Omental fat pad (tissue), 3 donors: ENCODE measurements at regions not wholly inside any gene's neighbourhood (a gene's known extent, or its start where the extent isn't known, plus 50 kb on each side); places are given as distances from the start of the nearest gene placed in this dataset.

Source experiments
- ATAC-seq: fragments of 150-250 bp; one replicate; pipeline ENCODE4 v1.9.1; 2016; ENCODE audit warnings: mild to moderate bottlenecking, moderate library complexity; ENCODE audit not compliant: low FRiP score
- DNase-seq: peaks from one replicate; pipeline ENCODE4 v3.0.0-alpha.2; 2019; ENCODE audit warnings: low spot score
- TF ChIP-seq, protein P1 (sequence below), 3 donors: fragments of 450-650 bp; IDR thresholded peaks; one replicate each; pipeline ENCODE4 v1.5.1; 2016 to 2017; ENCODE audit warnings: antibody characterized with exemption in 3 of 3, mild to moderate bottlenecking in 3 of 3, moderate library complexity in 2 of 3

DNA sequence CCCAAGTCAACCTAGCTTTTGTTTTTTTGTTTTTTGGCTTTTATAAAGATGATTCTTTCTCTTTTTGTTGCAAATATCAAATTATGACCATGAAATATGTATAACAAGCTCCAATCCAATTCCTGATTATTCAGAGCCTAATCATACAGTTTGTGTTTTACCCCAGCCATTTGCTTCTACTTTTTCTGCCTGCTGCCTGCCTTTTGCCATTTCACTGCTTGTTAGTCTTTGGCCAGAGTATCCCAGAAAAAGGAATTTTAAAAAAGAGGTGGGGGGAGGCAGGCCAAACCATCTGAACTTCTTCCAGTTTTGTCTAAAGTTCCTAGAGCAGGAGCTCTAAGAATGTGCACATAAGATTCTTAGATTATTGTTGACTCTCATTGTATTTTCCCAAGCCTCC lies 211.9 kb upstream of the VRK2 start:
- TF ChIP-seq, protein P1, sequence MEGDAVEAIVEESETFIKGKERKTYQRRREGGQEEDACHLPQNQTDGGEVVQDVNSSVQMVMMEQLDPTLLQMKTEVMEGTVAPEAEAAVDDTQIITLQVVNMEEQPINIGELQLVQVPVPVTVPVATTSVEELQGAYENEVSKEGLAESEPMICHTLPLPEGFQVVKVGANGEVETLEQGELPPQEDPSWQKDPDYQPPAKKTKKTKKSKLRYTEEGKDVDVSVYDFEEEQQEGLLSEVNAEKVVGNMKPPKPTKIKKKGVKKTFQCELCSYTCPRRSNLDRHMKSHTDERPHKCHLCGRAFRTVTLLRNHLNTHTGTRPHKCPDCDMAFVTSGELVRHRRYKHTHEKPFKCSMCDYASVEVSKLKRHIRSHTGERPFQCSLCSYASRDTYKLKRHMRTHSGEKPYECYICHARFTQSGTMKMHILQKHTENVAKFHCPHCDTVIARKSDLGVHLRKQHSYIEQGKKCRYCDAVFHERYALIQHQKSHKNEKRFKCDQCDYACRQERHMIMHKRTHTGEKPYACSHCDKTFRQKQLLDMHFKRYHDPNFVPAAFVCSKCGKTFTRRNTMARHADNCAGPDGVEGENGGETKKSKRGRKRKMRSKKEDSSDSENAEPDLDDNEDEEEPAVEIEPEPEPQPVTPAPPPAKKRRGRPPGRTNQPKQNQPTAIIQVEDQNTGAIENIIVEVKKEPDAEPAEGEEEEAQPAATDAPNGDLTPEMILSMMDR (IDR thresholded peaks at IDR 0.05) = no peak
- DNase-seq (no peak), ATAC-seq (no peak)

DNA sequence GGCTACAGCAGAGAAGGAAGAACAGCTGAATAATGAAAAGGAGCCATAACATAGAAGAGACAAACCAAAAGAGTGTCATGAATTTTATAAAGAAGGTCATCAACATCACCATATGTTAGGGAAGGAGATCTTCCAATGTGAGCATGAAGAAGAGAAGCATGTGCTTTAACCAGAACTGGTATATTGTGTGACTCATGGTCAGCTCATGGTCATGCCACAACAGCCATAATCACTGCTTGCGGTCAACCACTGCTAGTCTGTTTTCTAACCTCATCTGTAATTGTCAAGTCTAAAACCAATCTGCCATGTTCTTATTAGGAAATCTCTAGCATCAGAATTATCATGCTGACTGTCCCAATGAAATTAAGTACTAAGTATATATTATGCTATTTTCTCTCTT lies 204.1 kb upstream of the VRK2 start:
- DNase-seq (no peak), ATAC-seq (no peak)
- TF ChIP-seq, protein P1 (IDR thresholded peaks at IDR 0.05) = no peak

DNA sequence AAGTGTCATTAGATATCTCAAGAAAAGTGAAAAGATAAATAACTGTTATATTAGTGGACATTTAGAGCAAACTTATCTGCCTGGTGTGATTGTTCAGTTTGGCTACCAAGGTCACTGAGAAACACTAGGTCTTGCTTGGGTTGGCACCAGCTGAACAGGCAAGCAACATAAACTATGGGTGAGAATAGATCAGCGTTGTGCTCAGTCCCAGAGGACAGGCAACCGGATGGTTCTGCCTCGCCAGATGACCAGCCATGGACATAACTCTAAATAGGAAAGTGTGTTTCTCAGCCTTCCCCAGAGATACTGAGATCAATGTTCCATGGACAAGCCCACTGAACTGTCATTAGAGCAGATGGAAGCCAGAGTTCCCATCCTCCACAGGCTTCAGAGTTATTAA lies 203.4 kb upstream of the VRK2 start:
- no peak for DNase-seq
- TF ChIP-seq, protein P1 (IDR thresholded peaks at IDR 0.05) = no peak
- no peak for ATAC-seq

DNA sequence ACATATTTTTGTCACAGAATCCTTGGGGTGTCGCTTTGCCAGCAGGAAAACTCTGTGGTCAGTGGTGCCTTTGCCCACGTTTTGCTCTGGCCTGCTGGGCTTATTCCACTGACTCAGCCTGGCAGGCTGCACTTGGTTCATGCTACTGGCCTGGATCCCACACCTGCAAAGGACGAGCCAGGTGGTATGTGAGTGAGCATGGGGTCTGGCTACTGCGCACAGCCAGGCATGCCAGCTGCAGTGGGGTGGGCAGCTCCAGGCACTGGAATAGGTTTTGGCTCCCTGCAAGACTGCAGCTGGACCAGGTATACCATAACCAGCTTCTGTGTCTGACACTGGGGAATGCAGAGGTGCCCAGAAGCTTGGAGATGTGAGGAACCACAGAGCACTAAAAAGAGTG lies 197.9 kb upstream of the VRK2 start:
- TF ChIP-seq, protein P1 (IDR thresholded peaks at IDR 0.05) = no peak

DNA sequence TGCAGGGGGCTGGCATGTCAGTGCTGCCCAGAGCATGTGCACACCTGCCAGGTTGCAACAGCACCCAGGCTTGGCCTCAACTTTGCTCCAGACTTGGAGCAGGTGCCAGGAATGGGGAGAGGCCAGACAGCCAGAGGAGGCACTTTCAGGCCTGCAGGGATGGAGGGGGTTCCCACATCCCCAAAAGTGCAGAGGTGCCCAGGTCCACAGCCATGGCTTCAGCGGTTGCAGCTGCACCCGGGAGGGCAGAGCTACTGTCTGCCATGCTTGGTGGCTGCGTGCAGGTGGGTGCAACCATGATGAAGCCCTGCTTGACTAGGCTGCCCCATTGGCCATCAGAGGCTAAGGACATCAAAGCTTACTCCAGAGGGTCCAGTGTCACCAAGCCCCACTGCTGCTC lies 196.8 kb upstream of the VRK2 start:
- TF ChIP-seq, protein P1 (IDR thresholded peaks at IDR 0.05) = no peak
- ATAC-seq = no peak
- no peak for DNase-seq

More for the DNA sequence above, 197.9 kb upstream of the VRK2 start:
- DNase-seq (no peak), ATAC-seq (no peak)

DNA sequence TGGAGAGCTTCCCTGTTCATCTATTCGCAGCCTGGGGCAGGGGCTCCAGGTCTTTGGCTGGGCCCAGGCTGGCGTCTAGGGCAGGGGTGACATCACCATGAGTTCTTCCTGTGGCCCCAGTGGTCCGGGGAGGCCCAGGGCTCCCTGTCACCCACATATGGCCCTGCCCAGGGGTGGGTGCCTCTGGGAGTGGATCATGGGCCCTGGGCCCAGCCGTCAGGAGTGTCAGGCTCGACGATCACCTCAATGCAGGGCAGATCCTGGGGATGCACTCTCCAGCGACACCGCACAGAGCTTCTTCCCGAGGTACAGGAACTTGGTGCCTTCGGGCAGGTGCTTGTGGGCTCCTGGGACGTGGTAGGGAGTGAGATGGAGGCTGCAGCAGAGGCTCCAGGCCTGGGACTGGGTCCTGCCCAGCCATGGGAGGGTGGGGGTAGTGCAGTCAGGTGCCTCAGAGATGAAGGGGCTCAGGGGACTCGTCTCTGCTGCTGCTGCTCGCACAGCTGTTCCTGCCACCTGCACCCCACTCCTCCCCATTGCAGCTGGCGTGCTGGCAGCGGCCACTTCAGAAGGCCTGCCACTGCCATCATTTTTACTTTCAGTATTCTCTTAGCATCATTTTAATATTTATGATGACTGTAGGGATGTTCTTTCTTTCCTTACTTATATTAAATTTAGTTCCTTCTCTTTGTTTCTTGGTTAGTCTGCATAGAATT lies 196.0 kb upstream of the VRK2 start:
- TF ChIP-seq, protein P1 (IDR thresholded peaks at IDR 0.05) = no peak
- no peak for ATAC-seq
- no peak for DNase-seq

DNA sequence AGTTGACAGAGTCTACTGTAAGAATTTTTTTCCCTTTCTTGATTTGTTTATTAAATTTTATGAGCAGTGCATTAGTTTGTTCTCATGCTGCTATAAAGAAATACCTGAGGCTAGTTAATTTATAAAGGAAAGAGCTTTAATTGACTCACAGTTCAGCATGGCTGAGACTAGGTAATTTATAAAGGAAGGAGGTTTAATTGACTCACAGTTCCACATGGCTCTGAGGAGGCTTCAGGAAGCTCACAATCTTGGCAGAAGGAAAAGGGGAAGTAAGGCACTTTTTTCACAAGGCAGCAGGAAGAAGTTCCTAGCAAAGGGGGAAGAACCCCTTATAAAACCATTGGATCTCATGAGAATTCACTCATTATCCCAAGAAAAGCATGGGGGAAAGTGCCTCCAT lies 191.4 kb upstream of the VRK2 start:
- TF ChIP-seq, protein P1 (IDR thresholded peaks at IDR 0.05) = no peak
- DNase-seq (no peak), ATAC-seq (no peak)
